ENCODE measurements at regions not wholly inside any gene's neighbourhood (a gene's known extent, or its start where the extent isn't known, plus 50 kb on each side); places are given as distances from the start of the nearest gene placed in this dataset.

DNA sequence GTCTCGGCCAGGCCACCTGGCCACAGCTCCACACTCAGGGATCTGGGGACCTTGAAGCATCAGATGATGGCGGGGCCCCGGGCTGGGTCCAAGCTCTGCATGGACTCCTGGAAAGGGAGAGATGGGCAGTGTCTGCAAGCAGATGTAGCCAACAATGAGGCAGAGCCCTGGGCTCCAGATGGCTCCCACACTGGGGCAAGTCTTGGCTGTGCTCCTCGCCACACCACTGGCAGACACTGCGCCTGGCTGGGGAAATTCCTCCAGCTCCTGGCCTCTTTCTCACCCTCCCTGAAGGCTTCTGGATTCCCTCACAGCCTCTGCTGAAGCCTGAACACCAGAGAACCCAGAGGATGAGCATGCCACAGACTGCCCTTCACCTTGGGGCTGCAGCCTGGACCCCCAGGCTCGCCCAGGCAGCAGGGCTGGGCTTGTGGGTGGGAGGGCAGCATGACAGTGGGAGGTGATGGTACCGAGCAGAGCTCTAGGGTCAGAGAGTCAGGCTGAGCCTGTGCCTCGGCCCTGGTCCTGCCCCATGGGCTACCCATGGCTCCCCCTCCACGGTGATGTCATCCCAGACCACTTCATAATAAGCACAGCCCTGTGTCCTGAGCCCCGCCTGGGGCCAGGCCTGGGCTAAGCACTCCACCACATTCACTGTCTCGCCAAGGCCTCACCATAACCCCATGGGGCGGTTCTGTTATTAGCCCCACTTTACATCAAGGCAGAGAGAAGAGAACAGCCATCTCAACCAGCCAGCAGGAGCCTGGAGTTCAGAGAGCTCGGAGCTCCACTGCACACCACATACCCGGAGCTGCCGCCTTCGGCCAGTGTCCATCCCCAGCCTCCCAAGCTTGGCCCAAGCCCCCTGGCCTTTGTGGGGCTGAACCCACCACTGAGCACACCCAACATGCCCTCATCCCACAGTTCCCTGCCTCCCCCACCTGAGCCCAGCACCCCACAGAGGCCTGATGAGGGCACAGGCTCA lies 62.2 kb upstream of the ADAMTS2 start:
- Histone ChIP-seq H3K9me3 (no peaks in the 10 kb centered on the region), H3K4me1 (peaks cover 0 to 14% (median 0%) of the 10 kb centered on the region in 4 donors), H3K36me3 (no peaks in the 10 kb centered on the region), H3K27ac (replicated peaks in 1 of 4) (no peak overlapping the region), H3K27me3 (no peaks in the 10 kb centered on the region), H3K4me3 (no peak overlapping the region)
- DNase-seq (ENCODE audit: extremely low spot score) = peak; percentile 89
- TF ChIP-seq POLR2AphosphoS5 (IDR thresholded peaks at IDR 0.05) (no peak), POLR2A (IDR thresholded peaks at IDR 0.05; ENCODE audit: low read depth) (no peak), EP300 (IDR thresholded peaks at IDR 0.05) (no peak)
- TF ChIP-seq, protein P1, sequence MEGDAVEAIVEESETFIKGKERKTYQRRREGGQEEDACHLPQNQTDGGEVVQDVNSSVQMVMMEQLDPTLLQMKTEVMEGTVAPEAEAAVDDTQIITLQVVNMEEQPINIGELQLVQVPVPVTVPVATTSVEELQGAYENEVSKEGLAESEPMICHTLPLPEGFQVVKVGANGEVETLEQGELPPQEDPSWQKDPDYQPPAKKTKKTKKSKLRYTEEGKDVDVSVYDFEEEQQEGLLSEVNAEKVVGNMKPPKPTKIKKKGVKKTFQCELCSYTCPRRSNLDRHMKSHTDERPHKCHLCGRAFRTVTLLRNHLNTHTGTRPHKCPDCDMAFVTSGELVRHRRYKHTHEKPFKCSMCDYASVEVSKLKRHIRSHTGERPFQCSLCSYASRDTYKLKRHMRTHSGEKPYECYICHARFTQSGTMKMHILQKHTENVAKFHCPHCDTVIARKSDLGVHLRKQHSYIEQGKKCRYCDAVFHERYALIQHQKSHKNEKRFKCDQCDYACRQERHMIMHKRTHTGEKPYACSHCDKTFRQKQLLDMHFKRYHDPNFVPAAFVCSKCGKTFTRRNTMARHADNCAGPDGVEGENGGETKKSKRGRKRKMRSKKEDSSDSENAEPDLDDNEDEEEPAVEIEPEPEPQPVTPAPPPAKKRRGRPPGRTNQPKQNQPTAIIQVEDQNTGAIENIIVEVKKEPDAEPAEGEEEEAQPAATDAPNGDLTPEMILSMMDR (IDR thresholded peaks at IDR 0.05) = no peak
- WGBS = 89% methylated on average over 14 of the region's 16 CpGs
- intact Hi-C loops (cut with DNase I) = no loop called here

DNA sequence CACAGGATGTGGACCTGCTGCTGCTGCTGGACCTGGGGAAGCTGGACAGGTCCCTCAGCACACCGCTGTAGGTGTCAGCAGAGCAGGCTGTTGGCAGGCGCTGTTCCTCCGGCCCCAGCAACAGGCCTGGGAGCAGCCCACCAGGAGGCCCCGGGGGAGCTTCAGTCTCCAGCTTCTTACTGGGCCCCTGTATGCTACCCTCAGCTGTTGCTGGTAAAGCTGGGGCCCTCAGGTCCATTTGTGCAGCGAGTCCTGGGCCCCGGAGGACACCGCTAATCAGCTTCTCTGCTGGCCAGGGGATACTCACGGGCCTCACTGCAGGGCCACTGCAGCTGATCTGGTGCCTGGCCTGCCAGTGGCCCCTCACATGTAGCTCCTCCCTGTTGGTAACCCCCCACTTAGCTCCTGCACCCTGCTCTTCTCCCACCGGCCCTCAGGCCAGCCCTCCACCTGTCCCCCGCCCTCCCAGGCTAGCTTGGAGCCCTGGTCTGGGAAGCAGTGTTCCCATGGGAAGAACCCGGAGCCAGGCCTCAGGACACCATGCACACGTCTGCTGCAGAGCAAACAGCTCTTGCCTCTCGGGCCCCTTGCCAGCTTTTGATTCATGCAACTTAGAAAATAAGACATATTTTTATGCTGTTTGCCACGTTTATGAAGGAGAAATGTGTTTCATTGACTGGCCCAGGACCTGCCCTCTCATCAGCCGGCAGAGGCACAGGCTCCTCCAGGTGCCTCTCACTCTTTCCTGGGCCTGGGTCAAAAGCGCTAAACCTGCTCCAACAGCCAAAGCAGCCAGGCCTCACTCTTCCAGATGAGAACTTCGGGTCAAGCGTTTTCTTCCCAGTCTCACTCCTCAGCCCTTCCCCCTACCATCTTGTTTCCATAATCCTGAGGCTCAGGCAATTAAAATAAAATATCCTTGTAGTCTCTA lies 61.0 kb upstream of the ADAMTS2 start:
- intact Hi-C loops (cut with DNase I) = no loop called here
- WGBS = 70% methylated on average over 13 of the region's 18 CpGs
- TF ChIP-seq POLR2AphosphoS5 (IDR thresholded peaks at IDR 0.05) (no peak), POLR2A (IDR thresholded peaks at IDR 0.05; ENCODE audit: low read depth) (no peak), EP300 (IDR thresholded peaks at IDR 0.05) (no peak)
- TF ChIP-seq, protein P1 (IDR thresholded peaks at IDR 0.05) = no peak

DNA sequence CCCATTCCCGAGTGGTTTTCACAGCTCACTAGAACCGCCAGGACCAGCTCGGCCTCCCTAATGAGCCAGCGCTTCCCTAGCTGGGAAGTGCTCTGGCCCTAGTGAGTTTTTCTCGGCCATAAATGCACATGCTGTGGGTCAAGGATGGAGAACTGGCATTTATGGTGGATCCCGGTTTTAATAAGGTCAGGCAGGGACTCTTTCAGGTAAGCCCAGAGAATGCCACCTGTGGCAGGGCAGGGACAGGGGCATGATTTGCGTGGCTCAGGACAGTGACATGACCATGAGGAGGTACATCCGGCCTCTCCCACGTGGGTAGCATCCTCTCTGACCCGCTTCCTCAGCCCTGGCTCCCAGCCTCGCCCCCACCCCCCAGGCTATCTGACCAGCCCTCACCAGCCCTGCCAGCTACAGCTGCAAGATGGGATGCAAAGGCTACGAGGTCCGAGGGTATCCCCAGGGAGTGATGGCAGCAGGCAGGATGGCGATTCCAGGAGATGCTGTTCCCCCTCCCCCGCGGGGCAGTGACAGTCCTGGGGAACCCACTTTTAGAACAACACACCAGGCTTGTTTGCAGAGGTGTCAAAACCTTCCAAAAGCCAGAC lies 60.3 kb upstream of the ADAMTS2 start:
- intact Hi-C loops (cut with DNase I) = no loop called here
- peaks cover 0 to 7% (median under 1%) of the 10 kb centered on the region in 4 donors for H3K9me3 ChIP-seq
- TF ChIP-seq EP300 (IDR thresholded peaks at IDR 0.05) (no peak), POLR2A (IDR thresholded peaks at IDR 0.05; ENCODE audit: low read depth) (no peak), POLR2AphosphoS5 (IDR thresholded peaks at IDR 0.05) (no peak)
- TF ChIP-seq, protein P1 (IDR thresholded peaks at IDR 0.05) = no peak
- H3K36me3 ChIP-seq = no peaks in the 10 kb centered on the region
- peaks cover 0 to 14% (median 0%) of the 10 kb centered on the region in 4 donors for H3K4me1 ChIP-seq
- no peak overlapping the region for H3K27ac ChIP-seq (replicated peaks in 1 of 4)
- DNase-seq (ENCODE audit: extremely low spot score) = peak; percentile 88
- WGBS = 94% methylated on average over 11 of the region's 16 CpGs
- no peaks in the 10 kb centered on the region for H3K27me3 ChIP-seq
- no peak overlapping the region for H3K4me3 ChIP-seq

More for the DNA sequence above, 61.0 kb upstream of the ADAMTS2 start:
- Histone ChIP-seq H3K36me3 (no peaks in the 10 kb centered on the region), H3K9me3 (no peaks in the 10 kb centered on the region), H3K4me3 (no peak overlapping the region), H3K4me1 (peaks cover 0 to 14% (median 0%) of the 10 kb centered on the region in 4 donors), H3K27ac (replicated peaks in 1 of 4) (no peak overlapping the region), H3K27me3 (no peaks in the 10 kb centered on the region)
- DNase-seq (ENCODE audit: extremely low spot score) = peak; percentile 89

DNA sequence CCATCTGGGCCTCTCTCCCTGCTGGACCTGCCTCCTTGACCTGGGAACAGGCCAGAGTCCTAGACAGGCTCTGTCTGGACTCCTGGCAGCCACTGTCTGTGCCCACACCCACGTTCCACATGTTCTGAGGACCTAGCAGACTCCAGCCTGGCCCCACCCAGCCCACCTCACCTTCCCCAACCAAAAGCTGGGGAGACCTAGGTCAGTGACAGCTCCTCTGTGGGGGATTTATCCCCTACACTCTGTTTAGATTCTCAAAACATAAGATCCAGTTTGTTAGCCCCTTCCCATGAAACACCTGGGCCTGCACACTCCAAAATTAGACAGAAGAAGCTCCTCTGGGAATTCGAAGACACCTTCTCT lies 59.8 kb upstream of the ADAMTS2 start:
- DNase-seq (ENCODE audit: extremely low spot score) = peak; percentile 87

More for the DNA sequence above, 59.8 kb upstream of the ADAMTS2 start:
- no peak overlapping the region for H3K27ac ChIP-seq (replicated peaks in 1 of 4)
- H3K27me3 ChIP-seq = no peaks in the 10 kb centered on the region
- intact Hi-C loops (cut with DNase I) = no loop called here
- TF ChIP-seq EP300 (IDR thresholded peaks at IDR 0.05) (no peak), POLR2AphosphoS5 (IDR thresholded peaks at IDR 0.05) (no peak), POLR2A (IDR thresholded peaks at IDR 0.05; ENCODE audit: low read depth) (no peak)
- H3K4me3 ChIP-seq = no peak overlapping the region
- peaks cover 0 to 12% (median 5%) of the 10 kb centered on the region in 4 donors for H3K9me3 ChIP-seq
- WGBS = 100% methylated on average over 2 of the region's 2 CpGs
- H3K36me3 ChIP-seq = no peaks in the 10 kb centered on the region
- peaks cover 0 to 14% (median 0%) of the 10 kb centered on the region in 4 donors for H3K4me1 ChIP-seq
